HCT116 (cell line): ENCODE measurements at regions not wholly inside any gene's neighbourhood (a gene's known extent, or its start where the extent isn't known, plus 50 kb on each side); places are given as distances from the start of the nearest gene placed in this dataset.

Experiments used
- CBX3 ChIP-seq: IDR thresholded peaks from 2 replicates; pipeline ENCODE4 v1.6.1; 2012; ENCODE audit warnings: low read depth
- CEBPB ChIP-seq: IDR thresholded peaks from 2 replicates; pipeline ENCODE4 v1.6.1; 2012; ENCODE audit warnings: low read depth
- EZH2 ChIP-seq: fragments of 200-600 bp; sonication (generic); IDR thresholded peaks from 2 replicates; pipeline ENCODE4 v1.6.1; 2017; ENCODE audit warnings: antibody characterized with exemption, mixed run types
- EZH2phosphoT487 ChIP-seq: fragments of 200-600 bp; IDR thresholded peaks from 2 replicates; pipeline ENCODE4 v1.6.1; 2018; ENCODE audit warnings: antibody characterized with exemption, borderline replicate concordance
- JUND ChIP-seq: IDR thresholded peaks from 2 replicates; pipeline ENCODE4 v1.6.1; 2012
- POLR2A ChIP-seq: IDR thresholded peaks from 2 replicates; pipeline ENCODE4 v1.7.0; 2011; ENCODE audit warnings: borderline replicate concordance; ENCODE audit not compliant: insufficient read depth, insufficient read length; ENCODE audit errors: extremely low read depth
- POLR2AphosphoS5 ChIP-seq: IDR thresholded peaks from 2 replicates; pipeline ENCODE4 v1.6.1; 2011; ENCODE audit warnings: mild to moderate bottlenecking, low read depth, low read length, moderate library complexity
- RAD21 ChIP-seq: IDR thresholded peaks from 2 replicates; pipeline ENCODE4 v1.6.1; 2012; ENCODE audit warnings: low read depth, mild to moderate bottlenecking
- ZFX ChIP-seq: fragments of 450-650 bp; IDR thresholded peaks from 2 replicates; pipeline ENCODE4 v1.6.1; 2017
- ZNF274 ChIP-seq: fragments of 200-500 bp; sonication (Bioruptor generic); IDR thresholded peaks from 2 replicates; pipeline ENCODE4 v1.6.1; 2014; ENCODE audit warnings: mild to moderate bottlenecking, low read depth, low read length, inconsistent platforms
- TF ChIP-seq, protein P1 (sequence below), 3 experiments: fragments of 200-600 bp in 1 of 3; sonication (generic) in 1 of 3; IDR thresholded peaks in 2 of 3; conservative IDR thresholded peaks in 1 of 3; 2 replicates each; pipeline ENCODE4 v1.5.1; 2012 to 2017; ENCODE audit warnings: low read depth in 2 of 3, low read length in 2 of 3, antibody characterized with exemption in 1 of 3, borderline replicate concordance in 1 of 3, control low read depth in 1 of 3, mild to moderate bottlenecking in 1 of 3, mixed read lengths in 1 of 3, mixed run types in 1 of 3, moderate library complexity in 1 of 3; ENCODE audit not compliant: insufficient read depth in 1 of 3
- TF ChIP-seq, protein P2 (sequence below): IDR thresholded peaks from 2 replicates; pipeline ENCODE4 v1.6.1; 2012
- TF ChIP-seq, protein P3 (sequence below): IDR thresholded peaks from 2 replicates; pipeline ENCODE4 v1.6.1; 2012
- TF ChIP-seq, protein P4 (sequence below): IDR thresholded peaks from 2 replicates; pipeline ENCODE4 v1.6.1; 2011; ENCODE audit warnings: mild to moderate bottlenecking, low read length, moderate library complexity; ENCODE audit not compliant: insufficient replicate concordance; ENCODE audit errors: extremely low read depth

DNA sequence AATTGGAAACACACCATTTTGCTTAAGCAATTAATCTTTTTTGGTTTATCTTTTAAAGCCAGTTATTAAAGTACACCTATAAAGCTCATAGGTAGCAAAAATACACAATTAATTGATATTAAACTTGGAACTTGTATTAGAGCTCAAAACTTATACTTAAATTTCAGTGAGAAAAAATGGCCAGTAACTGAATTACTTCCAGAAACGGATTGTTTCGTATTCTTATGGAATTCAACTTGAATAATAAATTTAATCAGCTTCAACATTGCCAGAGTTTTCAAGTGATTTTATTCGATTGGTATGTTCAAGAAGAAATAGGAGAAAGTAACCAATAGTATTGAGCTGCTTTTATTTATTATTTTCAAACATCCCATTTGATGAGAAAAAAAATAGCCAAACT lies 112.7 kb upstream of the PDE10A start:
- TF ChIP-seq, protein P1, sequence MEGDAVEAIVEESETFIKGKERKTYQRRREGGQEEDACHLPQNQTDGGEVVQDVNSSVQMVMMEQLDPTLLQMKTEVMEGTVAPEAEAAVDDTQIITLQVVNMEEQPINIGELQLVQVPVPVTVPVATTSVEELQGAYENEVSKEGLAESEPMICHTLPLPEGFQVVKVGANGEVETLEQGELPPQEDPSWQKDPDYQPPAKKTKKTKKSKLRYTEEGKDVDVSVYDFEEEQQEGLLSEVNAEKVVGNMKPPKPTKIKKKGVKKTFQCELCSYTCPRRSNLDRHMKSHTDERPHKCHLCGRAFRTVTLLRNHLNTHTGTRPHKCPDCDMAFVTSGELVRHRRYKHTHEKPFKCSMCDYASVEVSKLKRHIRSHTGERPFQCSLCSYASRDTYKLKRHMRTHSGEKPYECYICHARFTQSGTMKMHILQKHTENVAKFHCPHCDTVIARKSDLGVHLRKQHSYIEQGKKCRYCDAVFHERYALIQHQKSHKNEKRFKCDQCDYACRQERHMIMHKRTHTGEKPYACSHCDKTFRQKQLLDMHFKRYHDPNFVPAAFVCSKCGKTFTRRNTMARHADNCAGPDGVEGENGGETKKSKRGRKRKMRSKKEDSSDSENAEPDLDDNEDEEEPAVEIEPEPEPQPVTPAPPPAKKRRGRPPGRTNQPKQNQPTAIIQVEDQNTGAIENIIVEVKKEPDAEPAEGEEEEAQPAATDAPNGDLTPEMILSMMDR (IDR thresholded peaks at IDR 0.05 in 2 of 3, conservative IDR thresholded peaks at IDR 0.05 in 1 of 3; ENCODE audit: borderline replicate concordance in 1 of 3, insufficient read depth in 1 of 3, low read depth in 2 of 3, low read length in 2 of 3), result no peak
- TF ChIP-seq POLR2A (no peak), EZH2 (no peak), CEBPB (no peak), EZH2phosphoT487 (no peak), JUND (no peak), RAD21 (no peak), CBX3 (no peak), ZNF274 (no peak), POLR2AphosphoS5 (no peak), ZFX (no peak)
- TF ChIP-seq, protein P2, sequence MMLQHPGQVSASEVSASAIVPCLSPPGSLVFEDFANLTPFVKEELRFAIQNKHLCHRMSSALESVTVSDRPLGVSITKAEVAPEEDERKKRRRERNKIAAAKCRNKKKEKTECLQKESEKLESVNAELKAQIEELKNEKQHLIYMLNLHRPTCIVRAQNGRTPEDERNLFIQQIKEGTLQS, result no peak
- TF ChIP-seq, protein P3, sequence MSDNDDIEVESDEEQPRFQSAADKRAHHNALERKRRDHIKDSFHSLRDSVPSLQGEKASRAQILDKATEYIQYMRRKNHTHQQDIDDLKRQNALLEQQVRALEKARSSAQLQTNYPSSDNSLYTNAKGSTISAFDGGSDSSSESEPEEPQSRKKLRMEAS, result no peak
- TF ChIP-seq, protein P4, sequence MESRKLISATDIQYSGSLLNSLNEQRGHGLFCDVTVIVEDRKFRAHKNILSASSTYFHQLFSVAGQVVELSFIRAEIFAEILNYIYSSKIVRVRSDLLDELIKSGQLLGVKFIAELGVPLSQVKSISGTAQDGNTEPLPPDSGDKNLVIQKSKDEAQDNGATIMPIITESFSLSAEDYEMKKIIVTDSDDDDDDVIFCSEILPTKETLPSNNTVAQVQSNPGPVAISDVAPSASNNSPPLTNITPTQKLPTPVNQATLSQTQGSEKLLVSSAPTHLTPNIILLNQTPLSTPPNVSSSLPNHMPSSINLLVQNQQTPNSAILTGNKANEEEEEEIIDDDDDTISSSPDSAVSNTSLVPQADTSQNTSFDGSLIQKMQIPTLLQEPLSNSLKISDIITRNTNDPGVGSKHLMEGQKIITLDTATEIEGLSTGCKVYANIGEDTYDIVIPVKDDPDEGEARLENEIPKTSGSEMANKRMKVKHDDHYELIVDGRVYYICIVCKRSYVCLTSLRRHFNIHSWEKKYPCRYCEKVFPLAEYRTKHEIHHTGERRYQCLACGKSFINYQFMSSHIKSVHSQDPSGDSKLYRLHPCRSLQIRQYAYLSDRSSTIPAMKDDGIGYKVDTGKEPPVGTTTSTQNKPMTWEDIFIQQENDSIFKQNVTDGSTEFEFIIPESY, result no peak
